HL-60 (cell line): ENCODE measurements at regions not wholly inside any gene's neighbourhood (a gene's known extent, or its start where the extent isn't known, plus 50 kb on each side); places are given as distances from the start of the nearest gene placed in this dataset.

Experiments
- DNase-seq, 2 experiments: peaks; one replicate each; pipeline ENCODE4 v3.0.0-alpha.2; 2010 to 2020; ENCODE audit warnings: low read depth in 1 of 2, low spot score in 1 of 2
- H3K27ac ChIP-seq: fragments of 250-450 bp; sonication (Bioruptor Pico); replicated peaks from 2 replicates; pipeline ENCODE4 v1.5.1; 2020; ENCODE audit warnings: mild to moderate bottlenecking, moderate library complexity
- H3K27me3 ChIP-seq: fragments of 250-450 bp; sonication (Bioruptor Pico); 2 replicates; pipeline ENCODE4 v1.5.1; 2021; ENCODE audit warnings: mild to moderate bottlenecking, moderate library complexity; ENCODE audit not compliant: insufficient read depth, poor library complexity, severe bottlenecking
- H3K4me3 ChIP-seq: replicated peaks from 2 replicates; pipeline ENCODE4 v1.5.1; 2011; ENCODE audit warnings: mild to moderate bottlenecking, control low read depth, low read length; ENCODE audit not compliant: insufficient read depth
- CTCF ChIP-seq: IDR thresholded peaks from one replicate; pipeline ENCODE4 v1.5.1; 2011; ENCODE audit warnings: low read length, control low read depth, inconsistent platforms; ENCODE audit not compliant: insufficient read depth
- GABPA ChIP-seq: IDR thresholded peaks from 2 replicates; pipeline ENCODE4 v1.6.1; 2012; ENCODE audit warnings: low read depth
- POLR2AphosphoS5 ChIP-seq: IDR thresholded peaks from 2 replicates; pipeline ENCODE4 v1.6.1; 2012; ENCODE audit warnings: low read depth
- SPI1 ChIP-seq: IDR thresholded peaks from 2 replicates; pipeline ENCODE4 v1.6.1; 2012; ENCODE audit warnings: low read depth, mild to moderate bottlenecking, borderline replicate concordance
- TF ChIP-seq, protein P1 (sequence below): IDR thresholded peaks from 2 replicates; pipeline ENCODE4 v1.6.1; 2012; ENCODE audit warnings: low read depth; ENCODE audit not compliant: insufficient replicate concordance

GRCh38 chr16:22754577-22754976 is 59.4 kb upstream of the HS3ST2 start:
- H3K27me3 ChIP-seq, result peaks cover 3% of the 10 kb centered on the region
- TF ChIP-seq, protein P1, sequence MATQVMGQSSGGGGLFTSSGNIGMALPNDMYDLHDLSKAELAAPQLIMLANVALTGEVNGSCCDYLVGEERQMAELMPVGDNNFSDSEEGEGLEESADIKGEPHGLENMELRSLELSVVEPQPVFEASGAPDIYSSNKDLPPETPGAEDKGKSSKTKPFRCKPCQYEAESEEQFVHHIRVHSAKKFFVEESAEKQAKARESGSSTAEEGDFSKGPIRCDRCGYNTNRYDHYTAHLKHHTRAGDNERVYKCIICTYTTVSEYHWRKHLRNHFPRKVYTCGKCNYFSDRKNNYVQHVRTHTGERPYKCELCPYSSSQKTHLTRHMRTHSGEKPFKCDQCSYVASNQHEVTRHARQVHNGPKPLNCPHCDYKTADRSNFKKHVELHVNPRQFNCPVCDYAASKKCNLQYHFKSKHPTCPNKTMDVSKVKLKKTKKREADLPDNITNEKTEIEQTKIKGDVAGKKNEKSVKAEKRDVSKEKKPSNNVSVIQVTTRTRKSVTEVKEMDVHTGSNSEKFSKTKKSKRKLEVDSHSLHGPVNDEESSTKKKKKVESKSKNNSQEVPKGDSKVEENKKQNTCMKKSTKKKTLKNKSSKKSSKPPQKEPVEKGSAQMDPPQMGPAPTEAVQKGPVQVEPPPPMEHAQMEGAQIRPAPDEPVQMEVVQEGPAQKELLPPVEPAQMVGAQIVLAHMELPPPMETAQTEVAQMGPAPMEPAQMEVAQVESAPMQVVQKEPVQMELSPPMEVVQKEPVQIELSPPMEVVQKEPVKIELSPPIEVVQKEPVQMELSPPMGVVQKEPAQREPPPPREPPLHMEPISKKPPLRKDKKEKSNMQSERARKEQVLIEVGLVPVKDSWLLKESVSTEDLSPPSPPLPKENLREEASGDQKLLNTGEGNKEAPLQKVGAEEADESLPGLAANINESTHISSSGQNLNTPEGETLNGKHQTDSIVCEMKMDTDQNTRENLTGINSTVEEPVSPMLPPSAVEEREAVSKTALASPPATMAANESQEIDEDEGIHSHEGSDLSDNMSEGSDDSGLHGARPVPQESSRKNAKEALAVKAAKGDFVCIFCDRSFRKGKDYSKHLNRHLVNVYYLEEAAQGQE, result no peak
- TF ChIP-seq CTCF (no peak), GABPA (no peak), SPI1 (no peak), POLR2AphosphoS5 (no peak)
- H3K4me3 ChIP-seq, result no peak overlapping the region
- no peak for DNase-seq
- H3K27ac ChIP-seq, result no peak overlapping the region

- no peak overlapping the region for H3K4me3 ChIP-seq
- no peak for DNase-seq
- TF ChIP-seq, protein P1, result no peak
- no peak for TF ChIP-seq GABPA
- no peak for TF ChIP-seq CTCF
- TF ChIP-seq POLR2AphosphoS5, result no peak
- TF ChIP-seq SPI1, result no peak
- peaks cover 3% of the 10 kb centered on the region for H3K27me3 ChIP-seq
- no peak overlapping the region for H3K27ac ChIP-seq
Measured at GRCh38 chr16:22757202-22757601, 56.8 kb upstream of the HS3ST2 start.

- TF ChIP-seq GABPA (no peak), CTCF (no peak), POLR2AphosphoS5 (no peak), SPI1 (no peak)
- TF ChIP-seq, protein P1, result no peak
- no peak overlapping the region for H3K27ac ChIP-seq
- no peak overlapping the region for H3K4me3 ChIP-seq
- no peaks in the 10 kb centered on the region for H3K27me3 ChIP-seq
- DNase-seq, result no peak
Measured at GRCh38 chr16:22762486-22762885, 51.5 kb upstream of the HS3ST2 start.
